ENCODE measurements at regions not wholly inside any gene's neighbourhood (a gene's known extent, or its start where the extent isn't known, plus 50 kb on each side); places are given as distances from the start of the nearest gene placed in this dataset.

GRCh38 chr4:132540268-132540667 lies 608.8 kb upstream of the PCDH10 start:
- Histone ChIP-seq H2BK20ac (ENCODE audit: low read depth, low read length, poor library complexity, severe bottlenecking) (no peak overlapping the region), H3K27me3 (ENCODE audit: insufficient read depth, low read length) (no peaks in the 10 kb centered on the region), H3K79me2 (ENCODE audit: insufficient read depth, low read length) (no peaks in the 10 kb centered on the region), H3K9me3 (ENCODE audit: control insufficient read depth, low read depth, low read length) (no peaks in the 10 kb centered on the region), H3K23me2 (ENCODE audit: insufficient read length, low read depth, low read length, poor library complexity, severe bottlenecking) (no peaks in the 10 kb centered on the region), H2BK120ac (ENCODE audit: low read depth, low read length, poor library complexity, severe bottlenecking) (no peak overlapping the region), H2BK15ac (ENCODE audit: low read depth, low read length) (no peak overlapping the region), H2BK5ac (ENCODE audit: insufficient read length, low read length) (no peak overlapping the region), H3K14ac (ENCODE audit: insufficient read depth, low read length) (no peak overlapping the region), H3K79me1 (ENCODE audit: insufficient read depth, low read depth, low read length, poor library complexity, severe bottlenecking) (no peaks in the 10 kb centered on the region), H3K4ac (ENCODE audit: low read depth, low read length) (no peak overlapping the region), H4K5ac (ENCODE audit: insufficient read length, low read depth, low read length) (no peak overlapping the region), H3K27ac (ENCODE audit: insufficient read length, low read depth, low read length) (no peak overlapping the region), H4K91ac (ENCODE audit: insufficient read length, low read depth, low read length) (no peak overlapping the region), H4K20me1 (ENCODE audit: control insufficient read depth, insufficient read depth, insufficient read length) (no peaks in the 10 kb centered on the region), H2AFZ (ENCODE audit: low read length) (no peak overlapping the region), H3K56ac (ENCODE audit: insufficient read length, low read depth, low read length) (no peak overlapping the region), H3K4me2 (ENCODE audit: insufficient read depth, insufficient read length, low read length) (no peak overlapping the region), H3K4me1 (ENCODE audit: insufficient read depth, low read length) (no peaks in the 10 kb centered on the region), H2AK5ac (ENCODE audit: insufficient read length, low read length) (no peak overlapping the region), H2BK12ac (ENCODE audit: insufficient read length, low read depth, low read length) (no peak overlapping the region), H4K8ac (replicated peaks; ENCODE audit: insufficient read length, low read depth, low read length) (no peak overlapping the region), H3K18ac (ENCODE audit: insufficient read length, low read depth, low read length) (no peak overlapping the region), H3K9ac (ENCODE audit: extremely low read depth, insufficient read length, low read length) (no peak overlapping the region), H3T11ph (ENCODE audit: low read length) (no peak overlapping the region), H3K23ac (ENCODE audit: insufficient read length, low read depth, low read length) (no peak overlapping the region)
- TF ChIP-seq CTCF (conservative IDR thresholded peaks at IDR 0.05) = no peak
- no peak overlapping the region; a peak in 1 of 7 replicates for H3K27ac Mint-ChIP-seq
- no CpG with 5 or more reads among the region's 1 CpG for WGBS (ENCODE audit: extremely low coverage, insufficient read length, low lambda C conversion rate)
- no peaks in the 10 kb centered on the region for H3K27me3 Mint-ChIP-seq (ENCODE audit: low read depth)
- no peak for DNase-seq
- peaks cover 13 to 14% of the 10 kb centered on the region in 2 experiments; a peak in 4 of 5 replicates for H3K9me3 Mint-ChIP-seq
- no peaks in the 10 kb centered on the region for H3K4me1 Mint-ChIP-seq
- no peak overlapping the region for H3K4me3 Mint-ChIP-seq
- peaks cover 7 to 17% (median 14%) of the 10 kb centered on the region in 3 experiments for H3K36me3 Mint-ChIP-seq (ENCODE audit: insufficient read depth in 1 of 3, low read depth in 3 of 3)
